Transverse colon (tissue), 4 donors: ENCODE measurements at regions not wholly inside any gene's neighbourhood (a gene's known extent, or its start where the extent isn't known, plus 50 kb on each side); places are given as distances from the start of the nearest gene placed in this dataset.

Source experiments
- POLR2A ChIP-seq: fragments of 450-650 bp; IDR thresholded peaks from one replicate; pipeline ENCODE4 v1.6.1; 2016; ENCODE audit warnings: antibody characterized with exemption, mild to moderate bottlenecking, moderate library complexity
- POLR2AphosphoS5 ChIP-seq, 3 donors: sonication (generic); formaldehyde crosslinking; IDR thresholded peaks; one replicate each; pipeline ENCODE4 v1.6.1; 2016; ENCODE audit warnings: antibody characterized with exemption in 3 of 3
- TF ChIP-seq, protein P1 (sequence below), 5 experiments: fragments of 200-600 bp in 3 of 5; fragments of 450-650 bp in 2 of 5; sonication (generic) in 3 of 5; IDR thresholded peaks; 1 replicate in 2 of 5; 2 replicates in 3 of 5; pipeline ENCODE4 v1.5.1; 2016 to 2017; ENCODE audit warnings: antibody characterized with exemption in 5 of 5, inconsistent platforms in 3 of 5, mild to moderate bottlenecking in 2 of 5, moderate library complexity in 1 of 5

DNA sequence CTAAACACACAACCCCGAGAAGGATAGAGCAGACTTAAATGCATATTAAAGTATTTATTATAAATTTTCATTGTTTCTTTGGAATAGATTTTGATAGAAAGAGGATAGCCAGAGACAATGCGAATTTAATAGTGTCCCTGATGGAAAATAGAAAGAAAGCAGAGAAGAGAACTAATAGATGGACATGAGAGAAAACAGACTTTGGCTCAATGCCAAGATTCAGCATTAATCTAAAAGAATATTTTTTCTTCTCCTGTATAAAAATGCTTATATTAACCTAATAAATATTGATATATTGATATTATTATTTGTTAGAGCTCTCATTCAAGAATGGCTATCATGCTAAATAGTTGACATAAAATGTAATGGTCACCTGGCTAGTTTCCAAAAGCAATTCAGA is 173.4 kb downstream of the KIF2B start:
- TF ChIP-seq, protein P1, sequence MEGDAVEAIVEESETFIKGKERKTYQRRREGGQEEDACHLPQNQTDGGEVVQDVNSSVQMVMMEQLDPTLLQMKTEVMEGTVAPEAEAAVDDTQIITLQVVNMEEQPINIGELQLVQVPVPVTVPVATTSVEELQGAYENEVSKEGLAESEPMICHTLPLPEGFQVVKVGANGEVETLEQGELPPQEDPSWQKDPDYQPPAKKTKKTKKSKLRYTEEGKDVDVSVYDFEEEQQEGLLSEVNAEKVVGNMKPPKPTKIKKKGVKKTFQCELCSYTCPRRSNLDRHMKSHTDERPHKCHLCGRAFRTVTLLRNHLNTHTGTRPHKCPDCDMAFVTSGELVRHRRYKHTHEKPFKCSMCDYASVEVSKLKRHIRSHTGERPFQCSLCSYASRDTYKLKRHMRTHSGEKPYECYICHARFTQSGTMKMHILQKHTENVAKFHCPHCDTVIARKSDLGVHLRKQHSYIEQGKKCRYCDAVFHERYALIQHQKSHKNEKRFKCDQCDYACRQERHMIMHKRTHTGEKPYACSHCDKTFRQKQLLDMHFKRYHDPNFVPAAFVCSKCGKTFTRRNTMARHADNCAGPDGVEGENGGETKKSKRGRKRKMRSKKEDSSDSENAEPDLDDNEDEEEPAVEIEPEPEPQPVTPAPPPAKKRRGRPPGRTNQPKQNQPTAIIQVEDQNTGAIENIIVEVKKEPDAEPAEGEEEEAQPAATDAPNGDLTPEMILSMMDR (IDR thresholded peaks at IDR 0.05), result no peak
- TF ChIP-seq POLR2AphosphoS5 (IDR thresholded peaks at IDR 0.05) (no peak), POLR2A (no peak)
